SK-N-SH treated with all-trans-retinoic acid at 6 μM for 48 hours (cell line): ENCODE measurements at regions not wholly inside any gene's neighbourhood (a gene's known extent, or its start where the extent isn't known, plus 50 kb on each side); places are given as distances from the start of the nearest gene placed in this dataset.

Source experiments
- ATAC-seq: fragments of 200-7000 bp; cut with Tn5 transposase; 3 replicates; pipeline ENCODE4 v1.9.1; 2020; ENCODE audit warnings: mild to moderate bottlenecking, moderate library complexity
- ARNTL ChIP-seq: fragments of 450-650 bp; formaldehyde crosslinking; IDR thresholded peaks from 2 replicates; pipeline ENCODE4 v1.5.0; 2020; ENCODE audit warnings: low read depth, mild to moderate bottlenecking, moderate library complexity, borderline replicate concordance
- CSDC2 ChIP-seq: fragments of 250-450 bp; sonication (Bioruptor Pico); IDR thresholded peaks from 2 replicates; pipeline ENCODE4 v1.5.0; 2020; ENCODE audit warnings: mild to moderate bottlenecking, moderate library complexity
- ESRRG ChIP-seq: fragments of 250-450 bp; sonication (Bioruptor Pico); IDR thresholded peaks from 2 replicates; pipeline ENCODE4 v1.6.1; 2021; ENCODE audit warnings: mild to moderate bottlenecking
- GLIS3 ChIP-seq: fragments of 250-450 bp; sonication (Bioruptor Pico); IDR thresholded peaks from 2 replicates; pipeline ENCODE4 v1.5.0; 2020; ENCODE audit warnings: mild to moderate bottlenecking, moderate library complexity
- ISL1 ChIP-seq: fragments of 250-450 bp; sonication (Bioruptor Pico); IDR thresholded peaks from 2 replicates; pipeline ENCODE4 v2.1.2; 2022; ENCODE audit warnings: mild to moderate bottlenecking, moderate library complexity
- OSR1 ChIP-seq: fragments of 250-450 bp; sonication (Bioruptor Pico); IDR thresholded peaks from 2 replicates; pipeline ENCODE4 v1.8.0; 2022; ENCODE audit warnings: moderate library complexity, mild to moderate bottlenecking, inconsistent platforms
- PATZ1 ChIP-seq: fragments of 250-450 bp; sonication (Bioruptor Pico); IDR thresholded peaks from 2 replicates; pipeline ENCODE4 v1.8.0; 2020; ENCODE audit warnings: mild to moderate bottlenecking, moderate library complexity, borderline replicate concordance
- POU6F1 ChIP-seq: fragments of 250-450 bp; sonication (Bioruptor Pico); IDR thresholded peaks from 2 replicates; pipeline ENCODE4 v1.8.0; 2021; ENCODE audit warnings: low read depth, mild to moderate bottlenecking, moderate library complexity, borderline replicate concordance
- PPARA ChIP-seq: fragments of 250-450 bp; sonication (Bioruptor Pico); IDR thresholded peaks from 2 replicates; pipeline ENCODE4 v1.5.0; 2020; ENCODE audit warnings: mild to moderate bottlenecking, borderline replicate concordance
- RARB ChIP-seq: fragments of 250-450 bp; sonication (Bioruptor Pico); IDR thresholded peaks from 2 replicates; pipeline ENCODE4 v1.8.0; 2021; ENCODE audit warnings: mild to moderate bottlenecking, moderate library complexity
- SNAI2 ChIP-seq: fragments of 250-450 bp; sonication (Bioruptor Pico); IDR thresholded peaks from 2 replicates; pipeline ENCODE4 v1.5.0; 2020; ENCODE audit warnings: mild to moderate bottlenecking, moderate library complexity
- TCF4 ChIP-seq: fragments of 250-450 bp; sonication (Bioruptor Pico); IDR thresholded peaks from 2 replicates; pipeline ENCODE4 v1.8.0; 2021; ENCODE audit warnings: mild to moderate bottlenecking, moderate library complexity, borderline replicate concordance
- TOX ChIP-seq: fragments of 250-450 bp; sonication (Bioruptor Pico); IDR thresholded peaks from 2 replicates; pipeline ENCODE4 v1.8.0; 2021; ENCODE audit warnings: mild to moderate bottlenecking, moderate library complexity, borderline replicate concordance
- TSHZ2 ChIP-seq: fragments of 250-450 bp; sonication (Bioruptor Pico); IDR thresholded peaks from 2 replicates; pipeline ENCODE4 v1.5.0; 2020; ENCODE audit warnings: mild to moderate bottlenecking, moderate library complexity
- ZC3H10 ChIP-seq: fragments of 250-450 bp; sonication (Bioruptor Pico); IDR thresholded peaks from 2 replicates; pipeline ENCODE4 v1.5.1; 2021; ENCODE audit warnings: mild to moderate bottlenecking, moderate library complexity
- ZFP3 ChIP-seq: fragments of 250-450 bp; sonication (Bioruptor Pico); IDR thresholded peaks from 2 replicates; pipeline ENCODE4 v1.5.0; 2020; ENCODE audit warnings: mild to moderate bottlenecking, moderate library complexity
- ZFP30 ChIP-seq: fragments of 450-650 bp; formaldehyde crosslinking; IDR thresholded peaks from 2 replicates; pipeline ENCODE4 v1.5.0; 2022; ENCODE audit warnings: mild to moderate bottlenecking, moderate library complexity
- ZNF565 ChIP-seq: fragments of 450-650 bp; formaldehyde crosslinking; conservative IDR thresholded peaks from 2 replicates; pipeline ENCODE4 v1.5.0; 2020; ENCODE audit warnings: low read depth, mild to moderate bottlenecking, moderate library complexity
- ZNF70 ChIP-seq: fragments of 450-650 bp; formaldehyde crosslinking; IDR thresholded peaks from 2 replicates; pipeline ENCODE4 v1.5.0; 2020; ENCODE audit warnings: mild to moderate bottlenecking, moderate library complexity
- ZNF8 ChIP-seq: fragments of 450-650 bp; formaldehyde crosslinking; IDR thresholded peaks from 2 replicates; pipeline ENCODE4 v1.5.0; 2020; ENCODE audit warnings: mild to moderate bottlenecking, moderate library complexity
- TF ChIP-seq, protein P1 (sequence below): fragments of 250-450 bp; sonication (Bioruptor Pico); IDR thresholded peaks from 2 replicates; pipeline ENCODE4 v1.5.1; 2021; ENCODE audit warnings: mild to moderate bottlenecking, moderate library complexity
- TF ChIP-seq, protein P2 (sequence below): fragments of 250-450 bp; sonication (Bioruptor Pico); IDR thresholded peaks from 2 replicates; pipeline ENCODE4 v1.5.1; 2020; ENCODE audit warnings: low read depth, mild to moderate bottlenecking, moderate library complexity

- TF ChIP-seq ZFP3 (CRISPR knock-in tag) (no peak), ZC3H10 (CRISPR knock-in tag) (no peak), TCF4 (CRISPR knock-in tag) (no peak)
- ATAC-seq, result peak; percentile 94
Measured at GRCh38 chr3:153291059-153291685, 129.1 kb downstream of the RAP2B start.

DNA sequence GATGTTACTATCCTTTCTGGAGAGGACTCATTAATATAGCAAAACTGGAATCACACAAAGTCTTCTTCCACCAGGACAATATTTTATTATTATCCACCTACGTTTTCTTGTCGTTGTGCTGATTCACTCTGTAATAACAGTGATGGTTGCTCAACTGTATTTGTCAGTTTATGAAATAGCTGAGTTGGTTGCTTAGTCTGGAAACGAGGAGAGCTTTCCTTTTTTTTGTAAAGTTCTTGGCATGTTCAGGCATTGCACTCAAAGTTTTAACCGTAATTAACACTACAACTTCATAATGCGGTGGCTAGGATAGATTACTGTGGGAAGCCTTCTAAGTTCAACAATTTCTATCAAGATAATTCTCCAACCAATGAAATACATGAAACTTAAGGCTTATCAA, 131.2 kb downstream of the RAP2B start:
- TF ChIP-seq GLIS3 (CRISPR knock-in tag) (no peak), ZNF8 (CRISPR knock-in tag) (no peak), ZC3H10 (CRISPR knock-in tag) (no peak)
- TF ChIP-seq, protein P1, sequence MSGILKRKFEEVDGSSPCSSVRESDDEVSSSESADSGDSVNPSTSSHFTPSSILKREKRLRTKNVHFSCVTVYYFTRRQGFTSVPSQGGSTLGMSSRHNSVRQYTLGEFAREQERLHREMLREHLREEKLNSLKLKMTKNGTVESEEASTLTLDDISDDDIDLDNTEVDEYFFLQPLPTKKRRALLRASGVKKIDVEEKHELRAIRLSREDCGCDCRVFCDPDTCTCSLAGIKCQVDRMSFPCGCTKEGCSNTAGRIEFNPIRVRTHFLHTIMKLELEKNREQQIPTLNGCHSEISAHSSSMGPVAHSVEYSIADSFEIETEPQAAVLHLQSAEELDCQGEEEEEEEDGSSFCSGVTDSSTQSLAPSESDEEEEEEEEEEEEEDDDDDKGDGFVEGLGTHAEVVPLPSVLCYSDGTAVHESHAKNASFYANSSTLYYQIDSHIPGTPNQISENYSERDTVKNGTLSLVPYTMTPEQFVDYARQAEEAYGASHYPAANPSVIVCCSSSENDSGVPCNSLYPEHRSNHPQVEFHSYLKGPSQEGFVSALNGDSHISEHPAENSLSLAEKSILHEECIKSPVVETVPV (CRISPR knock-in tag), result no peak

GRCh38 chr3:153295901-153296300, 133.9 kb downstream of the RAP2B start:
- no peak for ATAC-seq
- TF ChIP-seq, protein P2, sequence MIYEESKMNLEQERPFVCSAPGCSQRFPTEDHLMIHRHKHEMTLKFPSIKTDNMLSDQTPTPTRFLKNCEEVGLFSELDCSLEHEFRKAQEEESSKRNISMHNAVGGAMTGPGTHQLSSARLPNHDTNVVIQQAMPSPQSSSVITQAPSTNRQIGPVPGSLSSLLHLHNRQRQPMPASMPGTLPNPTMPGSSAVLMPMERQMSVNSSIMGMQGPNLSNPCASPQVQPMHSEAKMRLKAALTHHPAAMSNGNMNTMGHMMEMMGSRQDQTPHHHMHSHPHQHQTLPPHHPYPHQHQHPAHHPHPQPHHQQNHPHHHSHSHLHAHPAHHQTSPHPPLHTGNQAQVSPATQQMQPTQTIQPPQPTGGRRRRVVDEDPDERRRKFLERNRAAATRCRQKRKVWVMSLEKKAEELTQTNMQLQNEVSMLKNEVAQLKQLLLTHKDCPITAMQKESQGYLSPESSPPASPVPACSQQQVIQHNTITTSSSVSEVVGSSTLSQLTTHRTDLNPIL (CRISPR knock-in tag), result no peak
- TF ChIP-seq SNAI2, result no peak
- no peak for TF ChIP-seq ZFP30
- no peak for TF ChIP-seq ARNTL (CRISPR knock-in tag)
- TF ChIP-seq, protein P1 (CRISPR knock-in tag), result no peak
- TF ChIP-seq ESRRG (CRISPR knock-in tag), result no peak
- no peak for TF ChIP-seq CSDC2 (CRISPR knock-in tag)
- no peak for TF ChIP-seq GLIS3 (CRISPR knock-in tag)
- TF ChIP-seq ZNF70 (CRISPR knock-in tag), result no peak
- TF ChIP-seq ZFP3 (CRISPR knock-in tag), result no peak
- no peak for TF ChIP-seq OSR1 (CRISPR knock-in tag)
- TF ChIP-seq ZC3H10 (CRISPR knock-in tag), result no peak
- no peak for TF ChIP-seq TOX (CRISPR knock-in tag)
- TF ChIP-seq ZNF565, result no peak
- no peak for TF ChIP-seq ZNF8 (CRISPR knock-in tag)
- TF ChIP-seq ISL1 (CRISPR knock-in tag), result no peak

More for the DNA sequence above, 131.2 kb downstream of the RAP2B start:
- ATAC-seq, result no peak

DNA sequence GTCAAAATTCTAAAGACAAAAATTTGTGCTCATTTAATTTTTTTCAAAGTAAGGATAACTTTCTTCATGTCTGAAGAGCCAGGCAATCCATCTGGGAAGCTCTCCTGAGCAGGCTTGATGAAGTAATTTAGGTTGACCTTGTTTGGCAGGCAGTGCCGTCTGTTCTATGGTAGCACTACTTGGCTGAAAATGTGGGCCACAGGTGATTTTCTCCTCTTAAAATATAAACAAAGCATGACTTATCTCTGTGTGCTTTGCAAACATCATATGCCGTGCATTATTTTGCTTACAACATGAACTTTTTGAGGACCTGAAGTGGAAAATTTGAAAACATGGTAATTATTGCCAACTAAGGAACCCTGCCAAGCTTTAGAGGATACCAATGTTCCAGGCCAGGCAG, 143.2 kb downstream of the RAP2B start:
- ATAC-seq, result no peak
- TF ChIP-seq TSHZ2 (no peak), ZNF565 (no peak), ISL1 (CRISPR knock-in tag) (no peak), ZFP30 (no peak), CSDC2 (CRISPR knock-in tag) (no peak), RARB (CRISPR knock-in tag) (no peak), ZNF70 (CRISPR knock-in tag) (no peak), TOX (CRISPR knock-in tag) (no peak), PATZ1 (no peak), ESRRG (CRISPR knock-in tag) (no peak), POU6F1 (CRISPR knock-in tag) (no peak), SNAI2 (no peak), ZC3H10 (CRISPR knock-in tag) (no peak), PPARA (no peak), GLIS3 (CRISPR knock-in tag) (no peak)
